ENCODE measurements at regions not wholly inside any gene's neighbourhood (a gene's known extent, or its start where the extent isn't known, plus 50 kb on each side); places are given as distances from the start of the nearest gene placed in this dataset.

- no peak for TF ChIP-seq CTCF (IDR thresholded peaks at IDR 0.05)
- no peak for TF ChIP-seq POLR2A (IDR thresholded peaks at IDR 0.05)
These were observed 1568.8 kb downstream of the PLA2G4A start for GRCh38 chr1:188397521-188397920.

Data from right lobe of liver (tissue), 4 donors.